ENCODE measurements at regions not wholly inside any gene's neighbourhood (a gene's known extent, or its start where the extent isn't known, plus 50 kb on each side); places are given as distances from the start of the nearest gene placed in this dataset.

DNA sequence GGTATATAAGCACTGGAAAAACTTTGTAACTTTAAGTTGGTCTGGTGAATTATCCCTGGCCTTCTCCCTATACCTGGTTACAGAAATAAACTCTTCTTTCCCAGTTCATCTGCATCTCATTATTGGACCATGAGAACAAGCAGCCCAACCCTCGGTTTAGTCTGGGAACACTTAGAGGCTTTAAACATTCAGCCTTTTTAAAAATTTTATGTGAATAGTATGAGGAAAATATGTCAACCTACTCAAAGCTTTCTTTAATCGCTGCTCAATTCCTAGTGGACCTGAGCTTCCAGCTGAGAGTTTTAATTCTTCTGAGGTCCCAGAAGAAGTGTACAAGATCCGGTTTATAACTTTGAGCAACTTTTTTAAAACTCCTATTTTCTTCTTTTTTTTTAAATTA, 358.6 kb upstream of the NOCT start:
- Histone ChIP-seq H3K4me3 (no peak overlapping the region), H3K36me3 (no peaks in the 10 kb centered on the region), H3K27me3 (no peaks in the 10 kb centered on the region), H3K27ac (no peak overlapping the region), H3K4me1 (no peaks in the 10 kb centered on the region), H3K9me3 (no peaks in the 10 kb centered on the region)
- TF ChIP-seq, protein P1, sequence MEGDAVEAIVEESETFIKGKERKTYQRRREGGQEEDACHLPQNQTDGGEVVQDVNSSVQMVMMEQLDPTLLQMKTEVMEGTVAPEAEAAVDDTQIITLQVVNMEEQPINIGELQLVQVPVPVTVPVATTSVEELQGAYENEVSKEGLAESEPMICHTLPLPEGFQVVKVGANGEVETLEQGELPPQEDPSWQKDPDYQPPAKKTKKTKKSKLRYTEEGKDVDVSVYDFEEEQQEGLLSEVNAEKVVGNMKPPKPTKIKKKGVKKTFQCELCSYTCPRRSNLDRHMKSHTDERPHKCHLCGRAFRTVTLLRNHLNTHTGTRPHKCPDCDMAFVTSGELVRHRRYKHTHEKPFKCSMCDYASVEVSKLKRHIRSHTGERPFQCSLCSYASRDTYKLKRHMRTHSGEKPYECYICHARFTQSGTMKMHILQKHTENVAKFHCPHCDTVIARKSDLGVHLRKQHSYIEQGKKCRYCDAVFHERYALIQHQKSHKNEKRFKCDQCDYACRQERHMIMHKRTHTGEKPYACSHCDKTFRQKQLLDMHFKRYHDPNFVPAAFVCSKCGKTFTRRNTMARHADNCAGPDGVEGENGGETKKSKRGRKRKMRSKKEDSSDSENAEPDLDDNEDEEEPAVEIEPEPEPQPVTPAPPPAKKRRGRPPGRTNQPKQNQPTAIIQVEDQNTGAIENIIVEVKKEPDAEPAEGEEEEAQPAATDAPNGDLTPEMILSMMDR (IDR thresholded peaks at IDR 0.05) = no peak
- DNase-seq (no peak), ATAC-seq (no peak)
- intact Hi-C loops (cut with DNase I) = no loop called here

DNA sequence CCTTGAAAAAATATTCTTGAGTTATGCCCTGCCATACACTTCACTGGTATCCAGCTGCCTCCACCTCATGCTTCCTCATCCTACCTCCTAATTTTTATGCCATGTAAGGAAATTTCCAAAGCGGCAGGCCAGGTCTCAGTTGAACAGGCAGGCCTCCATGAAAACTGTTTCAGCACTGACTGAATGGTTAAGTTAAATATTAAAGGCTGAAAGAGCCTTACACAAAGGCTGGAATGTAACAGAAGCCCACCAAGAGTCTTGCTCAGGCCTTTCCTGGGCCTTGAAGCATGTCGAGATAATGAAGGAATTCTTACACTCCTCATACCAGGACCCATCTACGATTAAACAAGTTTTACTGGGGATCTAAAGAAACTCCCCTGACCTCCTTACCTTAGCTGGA, 359.6 kb upstream of the NOCT start:
- ATAC-seq (no peak), DNase-seq (no peak)
- Histone ChIP-seq H3K4me3 (no peak overlapping the region), H3K9me3 (no peaks in the 10 kb centered on the region), H3K36me3 (no peaks in the 10 kb centered on the region), H3K4me1 (no peaks in the 10 kb centered on the region), H3K27me3 (no peaks in the 10 kb centered on the region), H3K27ac (no peak overlapping the region)
- TF ChIP-seq, protein P1 (IDR thresholded peaks at IDR 0.05) = no peak
- intact Hi-C loops (cut with DNase I) = no loop called here

DNA sequence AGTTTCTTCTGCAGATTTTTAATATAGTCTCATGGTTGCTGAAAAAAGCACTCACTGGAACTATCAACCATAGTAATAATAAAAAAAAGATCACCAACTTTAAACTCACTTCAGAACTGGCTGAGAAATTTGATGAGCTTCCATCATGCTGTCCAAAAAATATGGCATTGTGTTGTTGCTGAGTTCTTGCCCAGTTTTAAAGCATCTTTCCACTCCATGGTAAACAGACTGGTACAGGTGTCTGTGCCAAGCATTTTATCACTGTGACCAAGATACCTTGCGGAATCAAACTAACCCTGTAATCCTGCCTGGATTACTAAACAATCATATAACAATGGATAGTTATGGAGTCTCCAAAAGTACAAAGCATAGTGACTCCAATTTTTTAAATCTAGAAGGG, 360.3 kb upstream of the NOCT start:
- Histone ChIP-seq H3K4me3 (no peak overlapping the region), H3K4me1 (no peaks in the 10 kb centered on the region), H3K27me3 (no peaks in the 10 kb centered on the region), H3K9me3 (no peaks in the 10 kb centered on the region), H3K36me3 (no peaks in the 10 kb centered on the region), H3K27ac (no peak overlapping the region)
- intact Hi-C loops (cut with DNase I) = no loop called here
- DNase-seq (no peak), ATAC-seq (no peak)
- TF ChIP-seq, protein P1 (IDR thresholded peaks at IDR 0.05) = no peak

DNA sequence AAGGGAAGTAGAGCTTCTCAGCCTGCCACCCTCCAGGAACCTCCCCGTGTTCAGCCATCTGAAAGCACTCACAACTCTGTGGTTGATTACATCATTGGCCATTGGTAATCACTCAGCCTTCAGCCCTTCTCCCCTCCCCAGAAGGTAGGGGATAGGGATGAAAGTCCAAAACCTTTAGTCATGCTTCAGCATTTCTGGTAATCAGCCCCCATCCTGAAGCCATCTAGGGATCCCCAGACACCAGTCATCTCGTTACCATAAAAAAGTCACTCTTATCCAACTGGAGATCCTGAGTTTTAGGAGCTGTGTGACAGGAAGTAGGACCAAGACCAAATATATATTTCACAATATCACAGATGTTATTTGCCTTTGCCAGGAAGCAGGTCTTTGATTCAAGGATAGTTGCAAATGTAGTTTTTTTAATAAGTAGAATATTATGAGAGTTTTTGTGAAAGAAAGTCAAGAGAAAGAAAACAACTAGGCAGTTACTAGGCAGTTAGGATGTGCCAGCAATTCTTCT, 364.6 kb upstream of the NOCT start:
- H3K4me3 ChIP-seq = no peak overlapping the region
- no peaks in the 10 kb centered on the region for H3K36me3 ChIP-seq
- H3K4me1 ChIP-seq = no peaks in the 10 kb centered on the region
- no peak overlapping the region for H3K27ac ChIP-seq
- ATAC-seq (no peak), DNase-seq (no peak)
- TF ChIP-seq, protein P1 (IDR thresholded peaks at IDR 0.05) = no peak
- H3K27me3 ChIP-seq = no peaks in the 10 kb centered on the region
- no peaks in the 10 kb centered on the region for H3K9me3 ChIP-seq
- intact Hi-C loops (cut with DNase I) = no loop called here

DNA sequence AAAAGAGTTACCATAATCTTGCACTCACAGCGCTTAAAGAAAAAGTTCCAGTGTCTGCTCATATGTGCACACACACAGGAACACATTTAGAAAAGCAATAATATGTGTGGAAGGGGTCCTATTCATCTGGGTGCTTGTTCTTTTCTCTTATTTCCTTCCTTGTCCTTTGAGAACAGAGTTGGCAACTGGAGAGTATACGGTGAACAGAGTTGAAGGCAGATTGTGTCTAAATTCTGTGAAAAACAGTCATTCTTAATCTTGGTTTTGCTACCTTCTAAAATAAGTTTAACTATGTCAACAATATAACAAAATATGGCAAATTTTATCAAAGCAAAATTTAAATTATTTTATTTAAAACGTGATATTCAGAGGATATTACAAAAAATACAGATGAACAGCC, 365.1 kb upstream of the NOCT start:
- DNase-seq (no peak), ATAC-seq (no peak)
- Histone ChIP-seq H3K9me3 (no peaks in the 10 kb centered on the region), H3K27me3 (no peaks in the 10 kb centered on the region), H3K27ac (no peak overlapping the region), H3K4me1 (no peaks in the 10 kb centered on the region), H3K4me3 (no peak overlapping the region), H3K36me3 (no peaks in the 10 kb centered on the region)
- TF ChIP-seq, protein P1 (IDR thresholded peaks at IDR 0.05) = no peak
- intact Hi-C loops (cut with DNase I) = no loop called here

Data from left lung (tissue), 4 donors.